ENCODE measurements at regions not wholly inside any gene's neighbourhood (a gene's known extent, or its start where the extent isn't known, plus 50 kb on each side); places are given as distances from the start of the nearest gene placed in this dataset.
"Not testable (repeated sequence)": the region's sequence is repeated elsewhere in the genome, so short reads cannot be mapped to it uniquely, and the experiment has no call there.

DNA sequence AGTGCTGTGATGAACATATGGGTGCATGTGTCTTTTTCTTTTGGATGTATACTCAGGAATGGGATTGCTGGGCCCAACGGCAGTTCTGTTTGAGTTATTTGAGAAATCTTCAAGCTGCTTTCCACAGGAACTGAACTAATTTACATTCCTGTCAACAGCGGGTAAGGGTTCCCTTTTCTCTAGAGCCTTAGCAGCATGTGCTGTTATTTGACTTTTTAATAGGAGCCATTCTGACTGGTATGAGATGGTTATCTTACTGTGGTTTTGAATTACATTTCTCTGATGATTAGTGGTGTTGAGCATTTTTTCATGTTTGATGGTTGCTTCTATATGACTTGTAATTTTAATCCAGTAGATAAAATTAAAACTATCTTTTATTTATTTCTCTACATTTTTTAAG lies 1168.6 kb upstream of the ALCAM start:
- Histone ChIP-seq H3K36me3 (ENCODE audit: control insufficient read depth in 2 of 2, insufficient read depth in 2 of 2, low read length in 2 of 2) (no peaks in the 10 kb centered on the region), H3K9ac (ENCODE audit: low read depth in 1 of 2, low read length in 2 of 2) (no peak overlapping the region), H3K4me3 (ENCODE audit: low read length in 2 of 2) (no peak overlapping the region), H3K27ac (ENCODE audit: low read depth in 2 of 2, low read length in 2 of 2) (no peak overlapping the region), H3K9me3 (ENCODE audit: control insufficient read depth in 2 of 2, low read length in 2 of 2) (no peaks in the 10 kb centered on the region), H3K4me1 (ENCODE audit: control insufficient read depth in 2 of 2, insufficient read depth in 2 of 2, low read length in 2 of 2) (no peaks in the 10 kb centered on the region), H3K27me3 (ENCODE audit: control insufficient read depth in 2 of 2, insufficient read depth in 2 of 2, low read length in 2 of 2) (no peaks in the 10 kb centered on the region)

DNA sequence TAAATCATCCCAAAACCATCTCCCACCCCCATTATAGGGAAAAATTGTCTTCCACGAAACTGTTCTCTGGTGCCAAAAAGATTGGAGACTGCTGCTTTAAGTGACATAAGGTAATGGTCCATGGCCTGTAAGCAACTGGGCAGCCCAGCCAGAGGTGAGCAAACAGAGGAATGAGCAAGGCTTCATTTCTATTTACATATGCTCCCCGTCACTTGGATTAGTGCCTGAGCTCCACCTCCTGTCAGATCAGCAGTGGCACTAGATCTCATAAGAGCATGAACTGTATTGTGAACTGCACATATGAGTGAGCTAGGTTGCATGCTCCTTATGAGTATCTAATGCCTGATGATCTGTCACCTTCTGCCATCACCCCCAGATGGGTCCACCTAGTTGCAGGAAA lies 1159.8 kb upstream of the ALCAM start:
- H3K4me3 ChIP-seq (ENCODE audit: low read length in 2 of 2), result no peak overlapping the region
- H3K9me3 ChIP-seq (ENCODE audit: control insufficient read depth in 2 of 2, low read length in 2 of 2), result no peaks in the 10 kb centered on the region
- H3K36me3 ChIP-seq (ENCODE audit: control insufficient read depth in 2 of 2, insufficient read depth in 2 of 2, low read length in 2 of 2), result no peaks in the 10 kb centered on the region
- H3K4me1 ChIP-seq (ENCODE audit: control insufficient read depth in 2 of 2, insufficient read depth in 2 of 2, low read length in 2 of 2), result no peaks in the 10 kb centered on the region
- H3K27ac ChIP-seq (ENCODE audit: low read depth in 2 of 2, low read length in 2 of 2), result no peak overlapping the region
- no peaks in the 10 kb centered on the region for H3K27me3 ChIP-seq (ENCODE audit: control insufficient read depth in 2 of 2, insufficient read depth in 2 of 2, low read length in 2 of 2)
- no peak overlapping the region for H3K9ac ChIP-seq (ENCODE audit: low read depth in 1 of 2, low read length in 2 of 2)

DNA sequence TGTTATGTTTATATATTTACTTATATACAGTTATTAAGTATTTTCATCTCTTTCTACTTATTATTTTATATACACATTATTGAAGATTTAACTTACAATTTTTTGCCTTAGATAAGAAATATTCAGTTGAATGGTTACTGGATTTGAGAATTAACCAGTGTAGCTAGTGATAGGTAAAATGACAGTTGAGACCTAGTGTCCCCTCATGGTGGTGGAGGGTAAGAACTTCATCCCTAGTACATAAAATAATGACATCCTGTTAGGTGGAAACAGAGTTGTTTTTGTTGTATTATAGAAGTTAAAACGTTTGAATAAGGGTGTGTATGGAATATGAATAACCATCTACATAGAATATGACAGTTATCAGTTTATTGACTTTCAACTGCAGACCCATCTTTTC lies 1152.4 kb upstream of the ALCAM start:
- no peaks in the 10 kb centered on the region for H3K27me3 ChIP-seq (ENCODE audit: control insufficient read depth in 2 of 2, insufficient read depth in 2 of 2, low read length in 2 of 2)
- H3K36me3 ChIP-seq (ENCODE audit: control insufficient read depth in 2 of 2, insufficient read depth in 2 of 2, low read length in 2 of 2), result no peaks in the 10 kb centered on the region
- H3K9me3 ChIP-seq (ENCODE audit: control insufficient read depth in 2 of 2, low read length in 2 of 2), result no peaks in the 10 kb centered on the region
- H3K4me3 ChIP-seq (ENCODE audit: low read length in 2 of 2), result no peak overlapping the region
- H3K4me1 ChIP-seq (ENCODE audit: control insufficient read depth in 2 of 2, insufficient read depth in 2 of 2, low read length in 2 of 2), result no peaks in the 10 kb centered on the region
- H3K27ac ChIP-seq (ENCODE audit: low read depth in 2 of 2, low read length in 2 of 2), result no peak overlapping the region
- no peak overlapping the region for H3K9ac ChIP-seq (ENCODE audit: low read depth in 1 of 2, low read length in 2 of 2)

DNA sequence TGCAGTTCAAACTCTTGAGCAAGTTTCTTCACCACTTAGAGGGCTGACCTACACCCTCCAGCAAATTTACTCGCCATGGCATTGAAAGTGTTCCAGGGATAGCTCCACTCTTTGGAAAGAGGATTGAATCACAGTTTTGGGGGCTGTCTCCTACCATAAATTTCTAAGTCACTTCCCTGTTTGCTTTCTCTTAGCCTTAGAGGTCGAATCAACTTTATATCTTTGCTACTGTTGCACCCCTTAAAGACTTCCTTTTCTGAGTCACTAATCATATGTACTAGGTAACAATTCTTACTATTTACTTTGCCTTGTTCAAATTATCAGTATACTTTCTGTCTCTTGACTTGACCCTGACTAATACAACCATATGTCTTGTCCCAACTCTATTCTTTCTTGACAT lies 1151.8 kb upstream of the ALCAM start:
- H3K4me1 ChIP-seq (ENCODE audit: control insufficient read depth in 2 of 2, insufficient read depth in 2 of 2, low read length in 2 of 2), result no peaks in the 10 kb centered on the region
- H3K9me3 ChIP-seq (ENCODE audit: control insufficient read depth in 2 of 2, low read length in 2 of 2), result no peaks in the 10 kb centered on the region
- H3K27ac ChIP-seq (ENCODE audit: low read depth in 2 of 2, low read length in 2 of 2), result no peak overlapping the region
- H3K27me3 ChIP-seq (ENCODE audit: control insufficient read depth in 2 of 2, insufficient read depth in 2 of 2, low read length in 2 of 2), result no peaks in the 10 kb centered on the region
- no peak overlapping the region for H3K9ac ChIP-seq (ENCODE audit: low read depth in 1 of 2, low read length in 2 of 2)
- H3K36me3 ChIP-seq (ENCODE audit: control insufficient read depth in 2 of 2, insufficient read depth in 2 of 2, low read length in 2 of 2), result no peaks in the 10 kb centered on the region
- no peak overlapping the region for H3K4me3 ChIP-seq (ENCODE audit: low read length in 2 of 2)

DNA sequence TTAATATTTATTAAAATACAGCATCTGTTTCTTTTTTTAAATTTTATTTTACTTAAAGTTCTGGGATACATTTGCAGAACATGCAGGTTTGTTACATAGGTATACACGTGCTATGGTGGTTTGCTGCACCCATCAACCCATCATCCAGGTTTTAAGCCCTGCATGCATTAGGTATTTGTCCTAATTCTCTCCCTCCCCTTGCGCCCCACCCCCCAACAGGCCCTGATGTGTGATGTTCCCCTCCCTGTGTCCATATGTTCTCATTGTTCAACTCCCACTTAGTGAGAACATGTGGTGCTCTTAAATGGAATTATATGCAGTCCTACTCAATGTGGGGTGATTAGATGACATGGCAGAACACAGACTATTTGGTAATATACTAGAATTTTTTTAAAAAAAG lies 1147.7 kb upstream of the ALCAM start:
- H3K9me3 ChIP-seq (ENCODE audit: control insufficient read depth in 2 of 2, low read length in 2 of 2); H3K36me3 ChIP-seq (ENCODE audit: control insufficient read depth in 2 of 2, insufficient read depth in 2 of 2, low read length in 2 of 2); H3K4me3 ChIP-seq (ENCODE audit: low read length in 2 of 2): not testable (repeated sequence)

DNA sequence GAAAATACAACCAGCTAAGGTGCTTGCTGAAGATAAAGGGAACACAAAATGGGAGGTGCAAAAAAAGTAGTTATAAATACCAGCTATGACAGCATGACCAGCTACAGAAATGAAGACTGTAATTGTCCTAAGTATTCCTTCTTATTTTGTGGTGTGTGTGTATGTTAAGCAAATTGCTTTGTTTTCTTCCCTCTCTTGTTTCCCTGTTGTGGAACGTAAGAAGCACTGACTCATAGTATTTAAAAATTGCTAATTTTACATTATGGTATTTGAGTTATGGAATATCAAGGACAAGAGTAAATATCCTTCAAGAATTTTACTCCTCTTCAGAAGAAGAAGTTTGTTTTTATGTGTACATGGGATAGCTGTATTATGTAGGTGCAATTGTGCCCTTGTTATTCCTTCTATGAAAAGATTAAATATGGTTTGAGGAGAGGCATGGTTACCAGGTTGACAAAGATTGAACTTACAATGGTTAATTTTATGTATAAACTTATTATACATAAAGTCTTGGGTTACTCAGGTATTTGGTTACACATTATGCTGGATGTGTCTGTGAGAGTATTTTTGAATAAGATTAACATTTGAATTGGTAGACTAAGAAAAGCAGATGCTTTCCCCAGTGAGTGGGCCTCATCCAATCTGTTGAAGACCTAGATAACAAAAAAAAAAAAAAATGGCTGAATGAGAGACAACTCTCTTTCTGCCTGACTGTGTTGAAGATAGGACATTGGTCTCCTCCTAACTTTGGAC lies 1132.1 kb upstream of the ALCAM start:
- Histone ChIP-seq H3K9me3 (ENCODE audit: control insufficient read depth in 2 of 2, low read length in 2 of 2) (no peaks in the 10 kb centered on the region), H3K4me3 (ENCODE audit: low read length in 2 of 2) (no peak overlapping the region), H3K4me1 (ENCODE audit: control insufficient read depth in 2 of 2, insufficient read depth in 2 of 2, low read length in 2 of 2) (no peaks in the 10 kb centered on the region), H3K27ac (ENCODE audit: low read depth in 2 of 2, low read length in 2 of 2) (no peak overlapping the region), H3K27me3 (ENCODE audit: control insufficient read depth in 2 of 2, insufficient read depth in 2 of 2, low read length in 2 of 2) (no peaks in the 10 kb centered on the region), H3K9ac (ENCODE audit: low read depth in 1 of 2, low read length in 2 of 2) (no peak overlapping the region), H3K36me3 (ENCODE audit: control insufficient read depth in 2 of 2, insufficient read depth in 2 of 2, low read length in 2 of 2) (no peaks in the 10 kb centered on the region)

More for the DNA sequence above, 1147.7 kb upstream of the ALCAM start:
- not testable (repeated sequence) for H3K27me3 ChIP-seq (ENCODE audit: control insufficient read depth in 2 of 2, insufficient read depth in 2 of 2, low read length in 2 of 2); H3K27ac ChIP-seq (ENCODE audit: low read depth in 2 of 2, low read length in 2 of 2); H3K4me1 ChIP-seq (ENCODE audit: control insufficient read depth in 2 of 2, insufficient read depth in 2 of 2, low read length in 2 of 2); H3K9ac ChIP-seq (ENCODE audit: low read depth in 1 of 2, low read length in 2 of 2)

DNA sequence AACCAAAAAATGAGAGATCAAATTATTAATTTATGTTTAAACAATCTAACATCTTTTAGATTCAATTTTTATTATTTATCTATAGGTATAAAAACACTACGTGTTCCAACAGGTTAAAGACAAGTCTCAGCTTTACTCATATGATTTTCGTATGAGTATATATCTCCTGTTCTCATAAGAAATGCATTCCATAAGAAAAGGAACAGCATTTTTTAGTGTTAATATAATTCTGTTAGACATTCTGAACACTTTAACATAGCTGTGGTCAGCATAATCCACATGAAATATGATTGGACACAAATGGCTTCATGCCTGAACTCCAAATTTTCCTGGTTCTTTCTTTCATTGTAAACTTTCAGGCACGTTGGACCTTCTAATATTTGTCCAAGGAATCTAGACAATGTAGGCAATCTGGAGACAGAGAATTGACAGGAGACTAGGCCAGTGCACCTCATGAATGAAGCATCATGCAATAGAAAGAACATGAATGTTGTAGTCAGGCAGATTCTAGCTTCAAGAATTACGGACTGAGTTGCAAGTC lies 1122.0 kb upstream of the ALCAM start:
- Histone ChIP-seq H3K27me3 (ENCODE audit: control insufficient read depth in 2 of 2, insufficient read depth in 2 of 2, low read length in 2 of 2) (no peaks in the 10 kb centered on the region), H3K27ac (ENCODE audit: low read depth in 2 of 2, low read length in 2 of 2) (no peak overlapping the region), H3K4me1 (ENCODE audit: control insufficient read depth in 2 of 2, insufficient read depth in 2 of 2, low read length in 2 of 2) (no peaks in the 10 kb centered on the region), H3K36me3 (ENCODE audit: control insufficient read depth in 2 of 2, insufficient read depth in 2 of 2, low read length in 2 of 2) (no peaks in the 10 kb centered on the region), H3K9ac (ENCODE audit: low read depth in 1 of 2, low read length in 2 of 2) (no peak overlapping the region), H3K9me3 (ENCODE audit: control insufficient read depth in 2 of 2, low read length in 2 of 2) (no peaks in the 10 kb centered on the region), H3K4me3 (ENCODE audit: low read length in 2 of 2) (no peak overlapping the region)

DNA sequence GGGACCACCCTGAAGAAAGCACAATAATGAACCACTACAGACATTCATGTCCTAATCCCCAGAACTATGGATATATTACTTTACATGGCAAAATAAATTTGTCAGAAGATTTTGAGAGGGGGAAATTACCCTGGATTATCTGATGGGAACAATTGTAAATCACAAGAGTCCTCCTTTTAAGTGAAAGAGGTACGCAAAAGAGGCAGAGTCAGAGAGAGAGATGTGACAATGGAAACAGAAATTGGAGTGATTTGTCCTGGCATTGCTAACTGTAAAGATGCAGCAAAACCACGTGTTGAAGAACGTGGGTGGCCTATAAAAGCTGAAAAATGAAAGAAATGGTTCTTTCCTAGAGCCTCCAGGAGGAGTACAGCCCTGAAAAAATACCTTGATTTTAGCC lies 1121.4 kb upstream of the ALCAM start:
- Histone ChIP-seq H3K9ac (ENCODE audit: low read depth in 1 of 2, low read length in 2 of 2) (no peak overlapping the region), H3K36me3 (ENCODE audit: control insufficient read depth in 2 of 2, insufficient read depth in 2 of 2, low read length in 2 of 2) (no peaks in the 10 kb centered on the region), H3K27me3 (ENCODE audit: control insufficient read depth in 2 of 2, insufficient read depth in 2 of 2, low read length in 2 of 2) (no peaks in the 10 kb centered on the region), H3K4me3 (ENCODE audit: low read length in 2 of 2) (no peak overlapping the region), H3K27ac (ENCODE audit: low read depth in 2 of 2, low read length in 2 of 2) (no peak overlapping the region), H3K4me1 (ENCODE audit: control insufficient read depth in 2 of 2, insufficient read depth in 2 of 2, low read length in 2 of 2) (no peaks in the 10 kb centered on the region), H3K9me3 (ENCODE audit: control insufficient read depth in 2 of 2, low read length in 2 of 2) (no peaks in the 10 kb centered on the region)

DNA sequence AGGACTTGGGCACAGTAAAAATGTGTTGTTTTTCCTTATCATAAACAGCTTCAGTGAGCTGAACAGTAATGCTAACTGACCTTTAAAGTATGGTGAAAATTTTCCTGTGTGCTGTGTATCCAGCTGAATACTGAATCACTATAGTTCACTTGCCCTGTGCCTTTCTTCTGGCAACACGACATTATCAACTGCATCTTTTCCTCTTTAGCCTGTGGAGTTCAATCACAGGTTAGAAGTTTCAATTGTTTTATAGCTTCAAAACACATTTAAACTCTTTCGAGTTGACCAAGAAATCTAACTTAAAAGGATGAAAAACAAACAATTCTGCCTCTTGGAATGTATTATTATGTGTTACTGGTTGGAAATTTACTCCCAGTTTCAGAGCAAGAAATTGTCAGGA lies 1120.7 kb upstream of the ALCAM start:
- Histone ChIP-seq H3K4me1 (ENCODE audit: control insufficient read depth in 2 of 2, insufficient read depth in 2 of 2, low read length in 2 of 2) (no peaks in the 10 kb centered on the region), H3K36me3 (ENCODE audit: control insufficient read depth in 2 of 2, insufficient read depth in 2 of 2, low read length in 2 of 2) (no peaks in the 10 kb centered on the region)

DNA sequence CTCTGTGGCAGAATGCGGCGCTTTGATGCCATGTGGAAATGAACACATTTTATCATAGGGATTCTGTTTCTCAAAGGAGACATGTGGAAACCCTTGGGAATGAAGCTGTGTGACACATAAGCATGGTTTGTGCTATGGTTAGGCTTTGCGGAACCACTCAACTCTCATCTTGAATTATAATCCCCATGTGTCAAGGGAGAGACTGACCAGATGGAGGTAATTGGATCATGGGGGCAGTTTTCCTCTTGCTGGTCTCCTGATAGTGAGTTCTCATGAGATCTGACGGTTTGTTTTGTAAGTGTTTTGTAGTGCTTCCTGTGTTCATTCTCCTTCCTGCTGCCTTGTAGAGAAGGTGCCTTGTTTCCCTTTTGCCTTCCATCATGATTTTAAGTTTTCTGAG lies 1109.2 kb upstream of the ALCAM start:
- Histone ChIP-seq H3K36me3 (ENCODE audit: control insufficient read depth in 2 of 2, insufficient read depth in 2 of 2, low read length in 2 of 2) (no peaks in the 10 kb centered on the region), H3K27ac (ENCODE audit: low read depth in 2 of 2, low read length in 2 of 2) (no peak overlapping the region), H3K27me3 (ENCODE audit: control insufficient read depth in 2 of 2, insufficient read depth in 2 of 2, low read length in 2 of 2) (no peaks in the 10 kb centered on the region), H3K4me1 (ENCODE audit: control insufficient read depth in 2 of 2, insufficient read depth in 2 of 2, low read length in 2 of 2) (no peaks in the 10 kb centered on the region), H3K9me3 (ENCODE audit: control insufficient read depth in 2 of 2, low read length in 2 of 2) (no peaks in the 10 kb centered on the region), H3K9ac (ENCODE audit: low read depth in 1 of 2, low read length in 2 of 2) (no peak overlapping the region), H3K4me3 (ENCODE audit: low read length in 2 of 2) (no peak overlapping the region)

More for the DNA sequence above, 1120.7 kb upstream of the ALCAM start:
- Histone ChIP-seq H3K9ac (ENCODE audit: low read depth in 1 of 2, low read length in 2 of 2) (no peak overlapping the region), H3K27me3 (ENCODE audit: control insufficient read depth in 2 of 2, insufficient read depth in 2 of 2, low read length in 2 of 2) (no peaks in the 10 kb centered on the region), H3K27ac (ENCODE audit: low read depth in 2 of 2, low read length in 2 of 2) (no peak overlapping the region), H3K9me3 (ENCODE audit: control insufficient read depth in 2 of 2, low read length in 2 of 2) (no peaks in the 10 kb centered on the region), H3K4me3 (ENCODE audit: low read length in 2 of 2) (no peak overlapping the region)
